Tongue (tissue), 1 donor: ENCODE measurements at regions not wholly inside any gene's neighbourhood (a gene's known extent, or its start where the extent isn't known, plus 50 kb on each side); places are given as distances from the start of the nearest gene placed in this dataset.
"Not testable (repeated sequence)": the region's sequence is repeated elsewhere in the genome, so short reads cannot be mapped to it uniquely, and the experiment has no call there.

ENCODE experiments used
- DNase-seq: peaks from one replicate; pipeline ENCODE4 v3.0.0-alpha.2; 2015

DNA sequence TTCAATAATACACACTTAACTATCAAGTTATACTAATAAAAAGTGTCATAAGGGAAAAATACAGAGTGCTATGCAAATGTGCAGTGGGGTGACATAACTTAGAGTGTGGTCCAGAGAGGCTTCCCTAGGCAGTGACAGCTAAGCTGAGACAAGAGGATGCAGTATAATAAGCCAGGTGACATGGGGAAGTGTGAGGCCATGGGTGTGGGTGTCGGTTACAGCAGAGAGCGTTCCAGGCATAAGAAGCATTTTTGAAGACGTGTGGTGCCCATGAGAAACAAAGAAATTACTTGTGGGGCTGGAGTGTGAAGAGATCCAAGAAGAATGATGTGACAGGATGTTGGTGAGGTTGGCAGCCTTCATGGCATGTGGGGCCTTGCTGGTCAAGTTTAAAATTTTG is 78.1 kb upstream of the PICALM start:
- no peak for DNase-seq

DNA sequence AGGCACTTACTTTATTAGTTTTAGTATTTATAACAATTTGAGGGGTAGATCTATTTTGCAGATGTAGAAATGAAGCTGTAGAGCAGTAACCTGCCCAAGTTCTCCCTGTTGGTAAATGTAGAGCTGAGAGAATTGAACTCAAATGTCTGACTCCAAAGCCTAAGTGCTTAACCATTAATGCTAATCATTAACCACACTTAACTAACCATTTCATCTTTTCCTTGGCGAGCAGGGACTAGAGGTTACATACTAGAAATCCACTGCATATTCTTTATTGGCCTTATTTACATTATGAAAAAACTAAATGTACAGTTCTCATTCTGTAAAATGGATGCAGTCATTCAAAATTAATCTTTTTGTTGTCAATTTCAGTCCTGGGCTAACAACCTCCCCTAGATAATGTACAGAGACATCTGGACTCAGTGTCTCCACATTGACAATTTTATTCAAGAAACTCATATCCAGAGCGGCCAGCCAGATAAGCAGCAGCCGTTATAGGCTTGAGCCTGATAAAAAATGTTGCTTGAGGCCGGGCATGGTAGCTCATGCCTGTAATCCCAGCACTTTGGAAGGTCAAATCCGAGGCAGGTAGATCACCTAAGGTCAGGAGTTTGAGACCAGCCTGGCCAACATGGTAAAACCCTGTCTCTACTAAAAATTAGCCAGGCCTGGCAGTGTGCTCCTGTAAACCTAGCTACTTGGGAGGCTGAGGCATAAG is 76.7 kb upstream of the PICALM start:
- no peak for DNase-seq

DNA sequence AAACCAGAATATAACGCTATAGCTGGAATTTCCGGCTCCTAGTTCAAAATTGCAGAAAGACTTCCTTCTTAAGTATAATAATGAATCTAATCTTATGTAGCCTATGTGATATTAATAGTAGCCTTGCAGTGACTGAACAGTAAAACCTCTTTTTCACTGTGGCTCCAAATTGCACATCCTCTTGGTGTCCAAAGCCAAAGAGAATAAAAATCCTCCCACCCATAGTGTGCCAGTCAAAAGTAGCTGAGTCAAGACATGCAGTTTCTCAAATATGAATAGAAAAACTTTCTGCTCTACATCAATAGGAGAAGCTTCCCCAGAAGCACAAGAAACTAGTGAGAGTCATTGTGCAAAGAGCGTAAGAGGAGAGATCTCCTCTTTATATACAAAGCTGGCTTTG is 76.0 kb upstream of the PICALM start:
- no peak for DNase-seq

DNA sequence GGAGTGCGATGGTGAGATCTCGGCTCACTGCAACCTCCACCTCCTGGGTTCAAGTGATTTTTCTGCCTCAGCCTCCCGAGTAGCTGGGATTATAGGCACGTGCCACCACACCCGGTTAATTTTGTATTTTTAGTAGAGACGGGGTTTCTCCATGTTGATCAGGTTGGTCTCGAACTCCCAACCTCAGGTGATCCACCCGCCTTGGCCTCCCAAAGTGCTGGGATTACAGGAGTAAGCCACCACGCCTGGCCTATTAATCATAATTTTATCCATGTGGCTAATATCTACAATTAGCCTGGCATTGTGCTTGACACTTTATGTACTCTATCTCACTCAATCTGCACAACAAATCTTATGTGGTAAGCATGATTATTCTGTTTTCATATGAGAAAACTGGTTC is 75.2 kb upstream of the PICALM start:
- not testable (repeated sequence) for DNase-seq

DNA sequence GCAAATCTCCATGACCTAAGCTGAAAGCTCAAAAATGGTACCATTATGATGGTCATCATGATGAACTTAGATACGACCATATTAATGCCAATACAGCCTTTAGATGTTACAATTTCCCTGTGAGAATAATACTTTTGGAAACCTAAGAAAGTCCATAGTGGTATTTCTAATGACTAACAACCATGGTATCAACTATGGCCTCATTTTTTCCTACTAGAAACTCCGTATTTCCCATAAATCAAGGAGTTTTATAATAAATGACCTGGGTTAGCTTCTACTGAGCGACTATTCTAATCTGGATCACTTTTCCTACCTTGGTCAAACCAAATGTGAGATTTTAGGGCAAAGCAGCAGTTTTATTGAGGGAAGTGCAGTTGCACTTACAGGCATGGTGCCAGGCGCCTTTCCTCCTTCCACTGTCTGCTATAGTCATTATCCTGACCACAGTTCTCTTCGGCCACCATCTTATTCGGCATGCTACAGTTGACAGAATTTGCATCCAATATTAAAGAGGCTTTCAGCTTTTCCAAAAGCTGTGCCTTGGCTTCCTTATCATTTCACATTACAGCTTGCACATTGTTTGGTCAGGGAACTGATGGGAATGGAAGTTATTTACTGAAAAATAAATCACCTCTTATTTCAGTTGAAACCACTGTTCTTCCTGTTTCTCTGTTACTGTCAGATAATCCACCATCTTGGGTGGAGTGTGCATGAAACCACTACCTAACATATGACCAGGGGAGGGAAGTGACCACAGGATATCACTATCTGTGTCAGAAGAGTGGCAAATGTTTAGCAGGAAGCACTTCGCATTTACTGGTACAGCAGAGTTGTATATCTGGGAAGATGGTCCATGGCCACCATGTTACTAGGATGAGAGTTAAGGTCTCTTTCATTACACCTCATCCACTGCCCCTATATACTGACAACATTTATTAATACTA is 74.5 kb upstream of the PICALM start:
- no peak for DNase-seq

DNA sequence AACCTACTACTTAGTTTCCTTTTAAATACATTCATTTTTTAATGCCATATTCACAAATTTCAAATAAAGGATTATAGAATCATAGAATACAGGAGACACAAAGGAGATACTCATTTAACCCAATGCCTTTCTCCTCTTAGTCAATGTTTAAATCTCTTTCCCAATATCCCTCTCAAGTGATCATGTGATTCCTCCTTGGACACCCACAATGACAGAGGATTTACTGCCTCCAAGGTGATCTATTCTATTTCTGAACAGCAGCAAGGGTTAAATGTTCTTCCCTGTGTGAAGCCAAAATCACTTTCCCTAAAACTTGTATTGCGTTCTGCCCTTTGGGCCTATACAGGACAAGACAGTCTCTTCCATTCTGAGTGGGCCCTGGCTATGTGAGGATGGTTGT is 73.3 kb upstream of the PICALM start:
- DNase-seq = no peak

DNA sequence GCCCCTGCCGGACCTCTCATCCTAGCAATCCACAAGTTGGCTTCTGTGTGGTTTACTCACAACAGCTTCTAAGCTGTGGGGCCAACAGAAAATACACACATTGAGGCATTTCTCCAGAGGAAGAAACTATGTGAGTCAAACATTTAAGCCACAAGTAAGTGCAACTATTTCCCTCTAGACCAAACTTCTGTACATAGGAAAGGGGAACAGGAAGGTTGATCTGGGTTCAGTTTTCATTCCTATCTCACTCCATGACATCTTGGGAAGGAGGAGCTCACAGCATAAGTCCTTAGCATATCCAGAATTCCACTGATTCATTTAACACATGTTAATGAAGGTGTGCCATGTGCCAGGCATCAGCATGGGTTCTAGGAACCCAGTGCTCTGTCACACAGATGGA is 72.8 kb upstream of the PICALM start:
- DNase-seq = no peak

DNA sequence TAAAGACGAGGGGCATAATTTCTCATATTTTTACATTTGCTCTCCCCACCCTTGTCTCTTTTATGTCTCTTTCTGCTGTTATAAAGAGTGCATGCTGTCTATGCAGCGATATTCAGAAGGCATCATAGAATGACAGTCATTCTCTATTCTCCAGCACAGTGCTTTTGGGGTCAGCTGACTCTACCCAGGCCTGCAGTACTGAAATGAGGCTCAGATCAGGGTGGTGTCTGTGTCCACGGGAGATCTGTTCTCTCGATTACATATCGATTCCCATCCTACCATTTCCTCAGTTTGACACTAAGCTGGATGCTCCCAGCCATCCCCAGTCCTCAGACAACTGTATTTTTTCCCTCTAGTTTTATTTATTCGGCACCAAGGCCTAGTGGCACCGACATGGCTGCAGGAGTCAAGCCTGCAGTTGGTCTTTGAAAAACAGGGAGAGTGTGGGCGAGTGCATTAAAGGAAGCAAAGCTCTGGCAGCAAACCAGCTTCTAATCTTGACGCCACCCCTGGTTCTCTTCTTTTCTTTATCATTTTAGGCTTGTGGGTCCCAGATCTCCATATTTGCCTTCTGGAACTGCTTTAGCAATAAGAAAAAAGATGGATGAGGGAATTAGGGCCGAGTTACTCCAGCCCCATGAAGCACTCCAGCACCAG is 71.6 kb upstream of the PICALM start:
- no peak for DNase-seq

DNA sequence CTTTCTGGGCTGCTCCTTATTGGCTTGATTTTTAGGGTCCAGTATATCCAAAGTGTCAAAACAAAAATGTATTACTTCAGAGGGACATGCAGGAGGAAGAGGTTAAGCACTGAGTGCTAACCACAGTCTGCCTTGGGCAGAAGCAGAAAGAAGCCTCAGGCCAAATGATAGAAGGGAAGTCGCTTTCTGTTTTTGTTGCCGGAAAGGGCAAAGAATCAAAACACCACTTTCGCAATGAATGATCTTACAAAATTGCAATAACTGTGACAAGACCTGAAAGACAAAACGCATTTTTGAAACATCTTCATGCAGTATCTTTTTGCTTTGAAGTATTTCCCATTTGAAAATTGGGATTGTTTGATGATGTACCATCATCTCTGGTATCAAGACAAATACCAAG is 70.1 kb upstream of the PICALM start:
- DNase-seq = no peak

DNA sequence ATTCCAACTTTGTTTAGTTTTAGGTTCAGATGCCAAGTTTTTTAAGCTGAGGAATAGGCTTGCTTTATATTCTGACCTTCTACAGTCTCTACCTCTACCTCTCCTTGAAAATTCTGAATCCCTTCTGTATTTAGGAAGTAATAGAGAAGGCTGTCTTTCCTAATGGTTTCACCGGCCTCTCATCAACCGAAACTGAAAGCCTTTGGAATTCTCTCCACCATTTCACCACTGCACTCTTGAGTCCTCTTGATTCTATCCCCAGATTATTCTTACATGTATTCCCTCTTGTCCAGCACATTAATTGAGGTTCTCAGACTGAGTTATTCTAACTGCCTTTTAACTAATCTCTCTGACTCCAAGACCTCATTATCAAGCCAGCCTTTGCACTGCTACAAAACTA is 67.7 kb upstream of the PICALM start:
- DNase-seq = no peak

DNA sequence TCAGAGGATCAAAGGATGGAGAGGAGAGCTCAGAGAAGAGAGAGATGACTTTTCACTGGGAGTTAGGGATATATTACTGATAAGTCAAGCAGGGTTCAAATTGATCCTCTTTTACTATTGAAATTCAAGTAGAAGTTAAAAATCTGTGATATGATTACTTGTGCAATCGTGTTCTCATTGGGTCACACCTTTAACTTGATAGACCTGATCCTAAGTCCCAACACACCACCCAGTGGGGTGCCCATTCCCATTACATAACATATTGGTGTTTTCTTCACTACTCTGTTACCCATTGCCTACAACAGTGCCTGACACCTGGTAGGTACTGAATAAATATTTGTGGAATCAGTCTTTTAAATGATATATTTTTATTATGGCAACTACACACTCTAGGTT is 66.4 kb upstream of the PICALM start:
- no peak for DNase-seq

DNA sequence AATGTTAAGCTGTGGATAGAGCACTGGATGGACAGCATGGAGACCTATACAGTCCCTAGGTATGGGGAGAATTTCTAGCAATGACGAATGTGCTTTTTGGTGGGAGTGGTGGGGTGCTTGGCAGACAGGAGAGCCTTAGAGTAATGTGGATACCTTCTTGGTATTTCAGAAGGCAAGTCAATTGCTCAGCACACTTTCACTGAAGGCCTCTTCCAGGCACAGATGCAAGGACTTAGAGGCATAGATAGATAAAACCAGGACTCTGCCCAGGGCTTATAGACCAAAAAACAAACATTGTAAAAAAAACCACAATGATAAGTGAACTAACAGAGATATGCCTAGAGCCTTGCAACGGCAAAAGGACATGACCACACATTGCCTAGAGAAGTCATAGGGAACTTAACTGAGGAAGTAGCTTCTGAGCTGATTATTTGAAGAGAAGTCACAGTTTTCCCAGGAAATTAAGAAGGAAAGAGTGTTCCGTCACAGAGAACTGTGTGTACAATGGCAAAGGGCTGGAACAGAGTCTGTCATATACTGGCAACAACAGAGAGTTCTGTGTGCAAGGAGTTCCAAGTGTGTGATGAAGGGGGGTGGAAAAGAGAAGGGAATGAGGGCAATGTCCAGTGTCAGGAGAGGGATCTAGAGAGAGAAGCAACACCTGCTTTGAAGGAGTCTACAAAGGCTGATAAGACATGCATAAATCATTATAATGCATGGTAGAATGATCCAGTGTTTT is 65.9 kb upstream of the PICALM start:
- no peak for DNase-seq

DNA sequence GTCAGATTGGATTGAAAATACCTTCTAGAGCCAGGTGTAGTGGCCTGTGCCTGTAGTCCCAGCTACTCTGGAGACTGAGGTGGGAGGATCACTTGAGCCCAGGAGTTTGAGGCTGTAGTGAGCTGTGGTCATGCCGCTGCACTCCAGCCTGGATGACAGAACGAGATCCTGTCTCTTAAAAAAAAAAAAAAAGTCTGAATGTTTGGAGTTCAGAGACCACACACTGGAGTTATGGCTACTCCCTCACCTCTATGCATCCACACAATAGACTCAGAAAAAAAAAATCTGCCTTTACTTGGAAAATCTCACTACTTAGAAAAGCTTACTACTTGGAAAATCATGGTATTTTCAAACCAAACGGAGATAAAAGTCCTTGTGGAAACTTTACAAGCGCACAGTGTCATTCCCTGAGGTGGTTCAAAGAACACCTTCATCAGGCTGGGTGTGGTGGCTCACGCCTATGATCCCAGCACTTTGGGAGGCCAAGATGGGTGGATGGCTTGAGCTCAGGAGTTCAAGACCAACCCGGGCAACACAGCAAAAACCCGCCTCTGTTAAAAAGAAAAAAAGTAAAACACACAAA is 63.9 kb upstream of the PICALM start:
- DNase-seq = no peak

DNA sequence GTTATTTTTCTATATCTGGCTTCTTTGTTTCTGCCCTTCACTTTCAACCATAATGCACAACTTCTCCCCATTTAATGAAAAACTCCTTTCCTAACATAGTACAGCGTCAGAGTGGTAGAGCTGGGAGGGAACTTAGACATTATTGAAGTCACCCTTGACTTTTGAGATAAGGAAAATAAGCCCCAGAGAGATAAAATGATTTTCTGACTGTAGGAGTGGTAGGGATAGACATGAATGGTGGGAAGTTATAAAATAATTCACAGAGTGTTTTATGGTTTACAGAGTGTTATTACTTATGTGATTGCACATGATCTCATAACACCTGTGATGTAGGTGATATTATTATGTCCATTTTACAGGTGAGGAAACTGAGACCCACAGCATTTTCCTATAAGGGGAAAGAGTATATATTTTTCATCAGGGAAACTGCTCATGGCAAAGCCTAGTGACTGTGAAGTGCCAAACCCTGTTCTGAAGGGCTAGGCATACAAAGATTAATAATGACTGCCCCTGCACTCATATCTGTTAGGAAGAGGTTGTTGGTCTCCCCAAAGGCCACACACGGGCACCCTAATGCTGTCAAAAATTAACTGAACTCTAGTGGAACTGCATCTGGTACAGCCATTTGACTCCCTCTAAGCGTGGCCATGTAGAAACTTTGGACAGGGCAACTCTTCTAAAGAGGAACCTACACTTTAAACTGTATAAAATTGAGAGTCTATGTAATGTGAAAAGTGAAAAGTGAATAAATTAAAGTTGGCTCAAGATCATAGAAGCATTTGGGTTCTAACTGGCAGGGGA is 61.1 kb upstream of the PICALM start:
- DNase-seq = no peak

DNA sequence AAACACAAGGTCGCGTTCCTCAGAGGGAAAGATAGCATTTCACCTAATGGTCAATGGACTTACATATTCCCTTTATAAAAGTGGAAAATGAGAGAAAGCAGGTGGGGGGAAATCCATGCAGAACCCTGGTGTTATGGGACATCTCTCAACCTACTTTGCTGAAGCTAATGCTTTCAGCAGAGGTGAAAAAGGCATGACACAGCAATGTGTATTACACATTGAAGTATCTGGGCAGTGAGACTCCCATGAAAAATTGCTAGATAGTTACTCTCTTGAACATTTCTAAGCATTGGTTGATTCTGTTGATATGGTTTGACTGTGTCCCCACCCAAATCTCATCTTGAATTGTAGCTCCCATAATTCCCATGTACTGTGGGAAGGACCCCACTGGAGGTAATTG is 60.0 kb upstream of the PICALM start:
- no peak for DNase-seq

DNA sequence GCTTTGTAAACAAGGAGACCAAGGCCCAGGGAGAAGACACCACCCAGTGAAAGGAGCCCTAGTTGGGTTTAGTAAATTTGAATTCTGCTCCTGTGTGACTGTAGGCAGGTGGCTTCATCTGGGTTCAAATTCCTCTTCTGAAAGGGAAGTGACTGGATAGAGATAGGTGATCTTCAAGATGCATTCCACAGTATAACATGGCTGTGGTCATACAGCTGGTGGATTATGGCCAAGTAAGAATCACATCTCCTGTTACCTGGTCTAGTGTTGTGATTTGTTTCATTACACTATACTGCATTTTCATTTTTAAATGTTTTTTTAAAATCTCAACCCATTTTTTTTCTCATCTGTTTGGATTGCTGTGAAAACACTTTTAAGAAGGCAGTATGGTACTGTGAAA is 58.0 kb upstream of the PICALM start:
- no peak for DNase-seq

DNA sequence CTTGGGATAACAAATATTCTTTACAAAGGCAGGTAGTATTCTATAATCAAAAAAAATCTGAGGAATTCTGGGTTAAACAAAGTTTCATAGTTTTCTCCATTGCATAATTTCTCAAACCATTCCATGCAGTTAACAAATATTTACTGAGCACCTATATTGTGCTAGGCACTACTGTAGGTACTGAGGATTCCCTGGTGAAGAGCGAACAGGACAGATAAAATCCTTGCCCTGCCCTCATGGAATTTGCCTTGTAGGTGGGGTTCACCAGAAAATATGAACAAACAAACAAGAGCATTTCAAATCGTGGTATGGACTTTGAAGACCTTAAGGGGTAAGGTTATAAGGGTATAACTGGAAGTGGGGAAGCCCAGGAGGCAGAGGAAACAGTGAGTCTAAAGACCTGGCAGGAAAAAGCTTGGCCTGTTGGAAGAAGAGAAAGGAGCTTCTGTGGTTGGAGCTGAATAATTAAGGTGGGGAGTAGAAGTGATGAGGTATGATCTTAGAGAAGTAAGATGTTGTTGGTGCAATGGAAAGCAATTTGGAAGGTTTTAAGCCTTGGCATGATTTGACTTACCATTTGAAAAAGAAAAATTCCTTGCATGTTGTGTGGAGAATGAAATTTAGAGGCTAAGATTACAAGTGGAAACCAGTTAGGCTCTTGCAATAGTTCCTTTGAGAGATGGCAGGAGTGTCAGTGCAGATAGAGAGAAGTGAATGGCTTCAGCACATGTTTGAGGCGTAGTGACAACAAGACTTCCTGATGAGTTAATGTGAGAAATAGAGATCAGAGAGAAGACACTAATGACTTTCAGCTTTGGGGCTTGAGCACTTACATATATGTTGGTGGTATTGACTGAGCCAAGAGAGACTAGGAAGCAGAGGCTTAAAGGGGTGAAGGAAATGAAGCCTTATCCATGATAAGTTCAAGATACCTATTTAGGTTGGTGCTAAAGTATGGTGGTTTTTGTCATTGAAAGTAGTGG is 55.7 kb upstream of the PICALM start:
- DNase-seq = no peak

DNA sequence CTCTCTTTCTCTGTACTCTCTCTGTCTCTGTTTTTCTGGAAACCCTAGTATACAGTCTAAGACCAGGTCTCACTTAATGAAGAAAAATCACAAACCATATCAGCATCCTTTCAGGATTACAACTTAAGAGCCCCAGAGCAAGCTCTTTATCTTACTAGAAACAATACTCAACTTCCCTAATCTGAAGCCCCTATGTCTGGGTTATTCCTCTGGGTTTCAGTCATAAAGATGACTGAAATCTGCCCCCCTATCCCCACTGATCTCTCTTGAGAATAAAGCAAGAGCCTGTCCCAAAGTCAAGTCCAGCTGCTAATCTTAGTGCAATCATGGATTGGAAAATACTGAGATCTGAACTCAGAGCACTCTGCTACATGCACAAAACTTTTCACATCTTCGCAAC is 53.9 kb upstream of the PICALM start:
- no peak for DNase-seq

DNA sequence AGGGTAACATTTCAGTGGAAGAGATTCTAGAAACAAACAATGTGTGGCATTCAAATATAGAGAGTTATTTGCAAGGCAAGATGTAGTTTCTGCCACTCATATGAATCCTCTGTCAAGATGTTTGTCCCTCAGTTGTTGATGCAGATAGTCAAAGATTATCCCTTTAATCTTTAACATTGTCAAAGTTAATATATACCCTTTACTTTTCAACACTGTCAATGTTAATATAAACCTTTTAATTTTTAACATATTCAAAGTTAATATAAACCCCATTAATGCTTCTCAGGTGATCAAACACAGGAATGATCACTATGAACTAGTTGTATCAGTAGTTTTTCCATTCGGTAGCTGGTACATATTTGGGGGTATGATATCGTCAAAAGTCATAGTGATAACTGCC is 51.9 kb upstream of the PICALM start:
- DNase-seq = no peak

DNA sequence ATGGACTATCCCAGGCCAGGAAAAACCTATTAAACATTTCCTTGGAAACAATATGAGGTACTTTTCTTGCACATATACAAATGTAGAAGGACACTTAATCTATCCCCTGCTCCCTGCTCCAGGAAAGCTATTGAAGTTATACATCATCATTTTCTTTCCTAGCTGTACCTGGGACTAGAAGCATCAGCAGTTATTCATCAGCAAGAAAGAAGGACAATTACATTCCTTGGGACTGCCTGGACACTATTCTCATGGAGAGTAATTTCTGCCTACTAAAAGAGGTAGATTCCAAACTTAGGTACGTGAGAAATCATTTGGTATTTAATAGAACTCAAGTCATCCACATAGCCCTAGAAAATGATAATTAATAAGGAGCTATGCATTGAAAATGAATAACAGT is 51.0 kb upstream of the PICALM start:
- no peak for DNase-seq
